GM18519 (cell line): ENCODE measurements at regions not wholly inside any gene's neighbourhood (a gene's known extent, or its start where the extent isn't known, plus 50 kb on each side); places are given as distances from the start of the nearest gene placed in this dataset.

Source experiments
- ATAC-seq: cut with Tn5 transposase; IDR thresholded peaks from one replicate; pipeline ENCODE4 v1.9.1; 2021; ENCODE audit warnings: mild to moderate bottlenecking, moderate library complexity; ENCODE audit not compliant: unreplicated experiment, low FRiP score

GRCh38 chr13:105364191-105364590, 1171.3 kb downstream of the EFNB2 start:
- no peak for ATAC-seq

- no peak for ATAC-seq
These were observed 1171.9 kb downstream of the EFNB2 start for GRCh38 chr13:105363261-105364190.

- no peak for ATAC-seq
These were observed 1181.8 kb downstream of the EFNB2 start for GRCh38 chr13:105353654-105354053.

- no peak for ATAC-seq
These were observed 1186.3 kb downstream of the EFNB2 start for GRCh38 chr13:105349082-105349723.

- ATAC-seq: no peak
These were observed 1189.2 kb downstream of the EFNB2 start for GRCh38 chr13:105346141-105346775.

- no peak for ATAC-seq
These were observed 1189.7 kb downstream of the EFNB2 start for GRCh38 chr13:105345730-105346129.

GRCh38 chr13:105345131-105345530, 1190.3 kb downstream of the EFNB2 start:
- no peak for ATAC-seq

- no peak for ATAC-seq
These were observed 1192.2 kb downstream of the EFNB2 start for GRCh38 chr13:105343134-105343806.

GRCh38 chr13:105342281-105342820, 1193.1 kb downstream of the EFNB2 start:
- no peak for ATAC-seq

- ATAC-seq: no peak
These were observed 1193.7 kb downstream of the EFNB2 start for GRCh38 chr13:105341758-105342157.

- ATAC-seq: no peak
These were observed 1194.2 kb downstream of the EFNB2 start for GRCh38 chr13:105341256-105341655.

- ATAC-seq: no peak
These were observed 1195.3 kb downstream of the EFNB2 start for GRCh38 chr13:105340061-105340606.

- no peak for ATAC-seq
These were observed 1196.7 kb downstream of the EFNB2 start for GRCh38 chr13:105338773-105339172.

GRCh38 chr13:105338006-105338405, 1197.5 kb downstream of the EFNB2 start:
- no peak for ATAC-seq

GRCh38 chr13:105336706-105337576, 1198.5 kb downstream of the EFNB2 start:
- ATAC-seq: no peak

- no peak for ATAC-seq
These were observed 1201.3 kb downstream of the EFNB2 start for GRCh38 chr13:105334211-105334610.

- no peak for ATAC-seq
These were observed 1202.0 kb downstream of the EFNB2 start for GRCh38 chr13:105333416-105333815.

- no peak for ATAC-seq
These were observed 1206.1 kb downstream of the EFNB2 start for GRCh38 chr13:105329359-105329758.

- no peak for ATAC-seq
These were observed 1207.2 kb downstream of the EFNB2 start for GRCh38 chr13:105328212-105328611.
